GM21360 (cell line): ENCODE measurements at regions not wholly inside any gene's neighbourhood (a gene's known extent, or its start where the extent isn't known, plus 50 kb on each side); places are given as distances from the start of the nearest gene placed in this dataset.

Experiments
- ATAC-seq: cut with Tn5 transposase; IDR thresholded peaks from one replicate; pipeline ENCODE4 v1.9.1; 2021; ENCODE audit warnings: mild to moderate bottlenecking, moderate library complexity; ENCODE audit not compliant: unreplicated experiment

GRCh38 chr4:152099981-152100378 lies 339.2 kb upstream of the GATB start:
- no peak for ATAC-seq

- no peak for ATAC-seq
Measured at GRCh38 chr4:152099555-152099954, 338.7 kb upstream of the GATB start.

- ATAC-seq: no peak
Measured at GRCh38 chr4:152099061-152099425, 338.2 kb upstream of the GATB start.

GRCh38 chr4:152098365-152099060 lies 337.7 kb upstream of the GATB start:
- ATAC-seq: no peak

GRCh38 chr4:152097371-152097770 lies 336.6 kb upstream of the GATB start:
- no peak for ATAC-seq

- no peak for ATAC-seq
Measured at GRCh38 chr4:152095701-152096070, 334.9 kb upstream of the GATB start.

- no peak for ATAC-seq
Measured at GRCh38 chr4:152094970-152095700, 334.3 kb upstream of the GATB start.

- no peak for ATAC-seq
Measured at GRCh38 chr4:152091405-152091804, 330.6 kb upstream of the GATB start.

- no peak for ATAC-seq
Measured at GRCh38 chr4:152090543-152090942, 329.7 kb upstream of the GATB start.

GRCh38 chr4:152089584-152089983 lies 328.8 kb upstream of the GATB start:
- ATAC-seq: no peak

- no peak for ATAC-seq
Measured at GRCh38 chr4:152087335-152087734, 326.5 kb upstream of the GATB start.

GRCh38 chr4:152085657-152086056 lies 324.9 kb upstream of the GATB start:
- ATAC-seq: no peak

- no peak for ATAC-seq
Measured at GRCh38 chr4:152083338-152083737, 322.5 kb upstream of the GATB start.

- ATAC-seq: no peak
Measured at GRCh38 chr4:152081024-152081423, 320.2 kb upstream of the GATB start.

GRCh38 chr4:152079543-152080293 lies 318.9 kb upstream of the GATB start:
- no peak for ATAC-seq

- ATAC-seq: no peak
Measured at GRCh38 chr4:152079079-152079478, 318.3 kb upstream of the GATB start.

GRCh38 chr4:152077582-152077981 lies 316.8 kb upstream of the GATB start:
- no peak for ATAC-seq

- ATAC-seq: no peak
Measured at GRCh38 chr4:152075253-152075928, 314.6 kb upstream of the GATB start.

GRCh38 chr4:152074573-152074972 lies 313.8 kb upstream of the GATB start:
- ATAC-seq: no peak

- no peak for ATAC-seq
Measured at GRCh38 chr4:152074088-152074437, 313.3 kb upstream of the GATB start.

GRCh38 chr4:152073351-152074087 lies 312.7 kb upstream of the GATB start:
- ATAC-seq: no peak
